HEK293 (cell line): ENCODE measurements at regions not wholly inside any gene's neighbourhood (a gene's known extent, or its start where the extent isn't known, plus 50 kb on each side); places are given as distances from the start of the nearest gene placed in this dataset.

Source experiments
- CTCF ChIA-PET: fragments of 350-600 bp; formaldehyde crosslinking; extraction: SDS; loops from one replicate; lab custom pipeline; 2021; ENCODE audit warnings: antibody characterized with exemption; lab: Yijun Ruan, JAX
- POLR2A ChIA-PET: fragments of 300-600 bp; formaldehyde crosslinking; extraction: SDS; loops from one replicate; lab custom pipeline; 2020; ENCODE audit warnings: antibody characterized with exemption, inconsistent platforms; lab: Yijun Ruan, JAX
- H3K27ac ChIP-seq: fragments of 200-500 bp; sonication (Bioruptor generic); 2 replicates; pipeline ENCODE4 v1.5.1; 2014; ENCODE audit warnings: low read depth, low read length, control low read depth, inconsistent platforms; ENCODE audit errors: extremely low read depth
- H3K36me3 ChIP-seq, 2 experiments: fragments of 200-500 bp in 1 of 2; sonication (Bioruptor generic) in 1 of 2; 1 replicate in 1 of 2; 2 replicates in 1 of 2; pipeline ENCODE4 v1.5.1; 2014 to 2017; ENCODE audit warnings: inconsistent platforms in 2 of 2, low read length in 2 of 2; ENCODE audit not compliant: control insufficient read depth in 2 of 2, insufficient read depth in 1 of 2
- H3K4me1 ChIP-seq: fragments of 200-500 bp; sonication (Bioruptor generic); 2 replicates; pipeline ENCODE4 v1.5.1; 2014; ENCODE audit warnings: mild to moderate bottlenecking, low read length, inconsistent platforms; ENCODE audit not compliant: control insufficient read depth, insufficient read depth
- H3K4me3 ChIP-seq: 2 replicates; pipeline ENCODE4 v1.5.1; 2011; ENCODE audit warnings: low read depth, mild to moderate bottlenecking, control low read depth, low read length, moderate library complexity
- H3K9me3 ChIP-seq: fragments of 200-500 bp; sonication (Bioruptor generic); 2 replicates; pipeline ENCODE4 v1.5.1; 2014; ENCODE audit warnings: low read depth, low read length, inconsistent platforms; ENCODE audit not compliant: control insufficient read depth, insufficient read depth
- GLIS1 ChIP-seq: fragments of 450-650 bp; formaldehyde crosslinking; IDR thresholded peaks from 2 replicates; pipeline ENCODE4 v1.5.1; 2016; ENCODE audit warnings: missing biosample characterization, missing genetic modification characterization
- HOXC10 ChIP-seq: sonication (generic); formaldehyde crosslinking; IDR thresholded peaks from 2 replicates; pipeline ENCODE4 v1.8.1; 2023; ENCODE audit warnings: mild to moderate bottlenecking, missing genetic modification reagents
- KLF1 ChIP-seq: fragments of 450-650 bp; formaldehyde crosslinking; IDR thresholded peaks from 2 replicates; pipeline ENCODE4 v1.5.1; 2016; ENCODE audit warnings: missing biosample characterization, missing genetic modification characterization
- REPIN1 ChIP-seq: fragments of 450-650 bp; formaldehyde crosslinking; IDR thresholded peaks from 2 replicates; pipeline ENCODE4 v1.5.1; 2017; ENCODE audit warnings: missing biosample characterization, missing genetic modification characterization, low read depth
- TCF7L2 ChIP-seq: IDR thresholded peaks from 2 replicates; pipeline ENCODE4 v1.6.1; 2011; ENCODE audit warnings: low read depth, mild to moderate bottlenecking, inconsistent platforms, low read length, moderate library complexity, borderline replicate concordance
- ZBTB20 ChIP-seq: fragments of 450-650 bp; formaldehyde crosslinking; IDR thresholded peaks from 2 replicates; pipeline ENCODE4 v1.5.1; 2016; ENCODE audit warnings: missing biosample characterization, missing genetic modification characterization
- ZNF155 ChIP-seq: fragments of 450-650 bp; formaldehyde crosslinking; IDR thresholded peaks from 2 replicates; pipeline ENCODE4 v1.5.1; 2016; ENCODE audit warnings: missing biosample characterization, missing genetic modification characterization
- ZNF16 ChIP-seq: fragments of 450-650 bp; formaldehyde crosslinking; IDR thresholded peaks from 2 replicates; pipeline ENCODE4 v1.5.1; 2016; ENCODE audit warnings: low read depth, missing biosample characterization, missing genetic modification characterization
- ZNF202 ChIP-seq: fragments of 450-650 bp; formaldehyde crosslinking; IDR thresholded peaks from 2 replicates; pipeline ENCODE4 v1.5.1; 2016; ENCODE audit warnings: missing biosample characterization, missing genetic modification characterization, borderline replicate concordance
- ZNF394 ChIP-seq: fragments of 450-650 bp; formaldehyde crosslinking; IDR thresholded peaks from 2 replicates; pipeline ENCODE4 v1.5.1; 2016; ENCODE audit warnings: missing biosample characterization, missing genetic modification characterization, mild to moderate bottlenecking, moderate library complexity, borderline replicate concordance
- ZNF473 ChIP-seq: fragments of 450-650 bp; formaldehyde crosslinking; IDR thresholded peaks from 2 replicates; pipeline ENCODE4 v1.5.1; 2017; ENCODE audit warnings: missing biosample characterization, missing genetic modification characterization
- ZNF560 ChIP-seq: fragments of 450-650 bp; formaldehyde crosslinking; IDR thresholded peaks from 2 replicates; pipeline ENCODE4 v1.5.1; 2017; ENCODE audit warnings: missing biosample characterization, missing genetic modification characterization, borderline replicate concordance
- ZNF561 ChIP-seq: fragments of 450-650 bp; IDR thresholded peaks from 2 replicates; pipeline ENCODE4 v1.5.1; 2018; ENCODE audit warnings: missing biosample characterization, missing genetic modification characterization, borderline replicate concordance
- ZNF585B ChIP-seq: fragments of 450-650 bp; formaldehyde crosslinking; IDR thresholded peaks from 2 replicates; pipeline ENCODE4 v1.5.1; 2016; ENCODE audit warnings: missing biosample characterization, missing genetic modification characterization
- ZNF791 ChIP-seq: fragments of 450-650 bp; formaldehyde crosslinking; IDR thresholded peaks from 2 replicates; pipeline ENCODE4 v1.5.1; 2016; ENCODE audit warnings: missing biosample characterization, missing genetic modification characterization
- TF ChIP-seq, protein P1 (sequence below): fragments of 450-650 bp; formaldehyde crosslinking; IDR thresholded peaks from 2 replicates; pipeline ENCODE4 v1.5.1; 2017; ENCODE audit warnings: missing biosample characterization, missing genetic modification characterization
- TF ChIP-seq, protein P2 (sequence below): fragments of 450-650 bp; formaldehyde crosslinking; IDR thresholded peaks from 2 replicates; pipeline ENCODE4 v1.5.1; 2016; ENCODE audit warnings: missing biosample characterization, missing genetic modification characterization
- TF ChIP-seq, protein P3 (sequence below): fragments of 450-650 bp; formaldehyde crosslinking; IDR thresholded peaks from 2 replicates; pipeline ENCODE4 v1.5.1; 2016; ENCODE audit warnings: missing biosample characterization, missing genetic modification characterization
- TF ChIP-seq, protein P4 (sequence below): fragments of 450-650 bp; formaldehyde crosslinking; IDR thresholded peaks from 2 replicates; pipeline ENCODE4 v1.5.1; 2017; ENCODE audit warnings: missing biosample characterization, missing genetic modification characterization

DNA sequence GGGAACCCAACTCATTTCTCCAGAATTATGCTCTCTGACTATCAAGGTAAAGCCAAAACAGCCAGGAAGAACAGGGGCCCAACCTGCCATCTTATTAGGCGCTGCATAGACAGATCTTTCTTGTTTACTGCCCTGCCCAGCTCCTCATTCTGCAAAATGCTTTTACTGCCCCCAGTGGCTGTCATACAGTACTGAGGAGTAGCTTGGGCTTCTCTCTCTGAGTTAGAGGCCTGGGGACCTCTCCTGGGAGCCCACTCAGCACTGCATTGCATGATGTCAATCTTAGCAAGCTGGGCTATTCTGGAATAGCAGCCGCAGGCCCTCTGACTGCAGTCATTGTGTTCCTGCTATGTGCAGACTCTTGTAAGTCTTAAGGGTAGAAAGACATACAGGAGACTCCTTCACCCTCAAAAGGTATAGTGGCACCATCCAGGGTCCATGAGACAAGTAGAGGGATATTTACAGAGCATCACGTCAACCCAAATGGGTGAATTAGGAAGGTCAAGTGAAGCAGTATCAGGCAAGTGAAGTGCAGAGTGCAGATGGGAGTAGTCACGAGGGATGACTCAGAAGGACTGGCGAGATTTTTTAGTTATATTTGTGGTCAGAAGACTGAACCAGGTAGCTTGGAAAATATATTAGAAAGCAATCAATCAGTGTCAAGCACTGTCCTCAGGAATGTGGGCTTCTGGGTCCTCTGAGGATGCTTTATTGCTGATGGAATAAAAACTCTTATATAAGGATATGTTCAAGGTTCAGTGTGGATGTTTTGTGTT lies 294.1 kb upstream of the SFRP2 start:
- Histone ChIP-seq H3K9me3 (no peaks in the 10 kb centered on the region), H3K4me3 (no peak overlapping the region), H3K27ac (no peak overlapping the region), H3K36me3 (no peaks in the 10 kb centered on the region), H3K4me1 (no peaks in the 10 kb centered on the region)
- POLR2A ChIA-PET = no interaction called here
- CTCF ChIA-PET = interaction anchor here (0.6 to 1.1 kb wide), 6 partner anchors 12 to 297 kb away, joined by 3 to 4 read pairs (median 3); no protein-coding TSS in a partner anchor
- TF ChIP-seq ZNF16 = no peak
- peak; percentile 53; the same call in 1 of the 2 replicates for TF ChIP-seq ZNF394 (tag by site-specific recombination)

DNA sequence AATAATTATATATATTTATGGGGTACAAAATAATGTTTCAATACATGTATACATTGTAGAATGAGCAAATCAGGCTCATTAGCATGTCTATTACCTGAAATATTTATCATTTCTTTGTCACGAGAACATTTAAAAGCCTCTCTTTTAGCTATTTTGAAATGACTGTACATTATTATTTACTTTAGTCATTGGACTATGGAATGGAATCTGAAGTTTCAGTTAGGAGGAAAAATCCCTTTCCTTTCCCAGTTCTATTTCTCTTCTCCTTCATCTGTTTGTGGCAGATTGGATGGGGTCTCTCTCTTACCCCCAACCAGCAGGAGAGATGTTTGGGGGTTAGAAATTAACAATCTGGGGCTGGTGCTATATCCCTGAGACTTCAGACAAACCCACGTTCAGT lies 292.5 kb upstream of the SFRP2 start:
- TF ChIP-seq ZNF560 (tag by site-specific recombination) = no peak
- TF ChIP-seq, protein P1, sequence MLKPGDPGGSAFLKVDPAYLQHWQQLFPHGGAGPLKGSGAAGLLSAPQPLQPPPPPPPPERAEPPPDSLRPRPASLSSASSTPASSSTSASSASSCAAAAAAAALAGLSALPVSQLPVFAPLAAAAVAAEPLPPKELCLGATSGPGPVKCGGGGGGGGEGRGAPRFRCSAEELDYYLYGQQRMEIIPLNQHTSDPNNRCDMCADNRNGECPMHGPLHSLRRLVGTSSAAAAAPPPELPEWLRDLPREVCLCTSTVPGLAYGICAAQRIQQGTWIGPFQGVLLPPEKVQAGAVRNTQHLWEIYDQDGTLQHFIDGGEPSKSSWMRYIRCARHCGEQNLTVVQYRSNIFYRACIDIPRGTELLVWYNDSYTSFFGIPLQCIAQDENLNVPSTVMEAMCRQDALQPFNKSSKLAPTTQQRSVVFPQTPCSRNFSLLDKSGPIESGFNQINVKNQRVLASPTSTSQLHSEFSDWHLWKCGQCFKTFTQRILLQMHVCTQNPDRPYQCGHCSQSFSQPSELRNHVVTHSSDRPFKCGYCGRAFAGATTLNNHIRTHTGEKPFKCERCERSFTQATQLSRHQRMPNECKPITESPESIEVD (tag by site-specific recombination) = no peak
- CTCF ChIA-PET = no interaction called here
- Histone ChIP-seq H3K4me1 (no peaks in the 10 kb centered on the region), H3K9me3 (no peaks in the 10 kb centered on the region), H3K4me3 (no peak overlapping the region), H3K36me3 (no peaks in the 10 kb centered on the region), H3K27ac (no peak overlapping the region)
- POLR2A ChIA-PET = no interaction called here

DNA sequence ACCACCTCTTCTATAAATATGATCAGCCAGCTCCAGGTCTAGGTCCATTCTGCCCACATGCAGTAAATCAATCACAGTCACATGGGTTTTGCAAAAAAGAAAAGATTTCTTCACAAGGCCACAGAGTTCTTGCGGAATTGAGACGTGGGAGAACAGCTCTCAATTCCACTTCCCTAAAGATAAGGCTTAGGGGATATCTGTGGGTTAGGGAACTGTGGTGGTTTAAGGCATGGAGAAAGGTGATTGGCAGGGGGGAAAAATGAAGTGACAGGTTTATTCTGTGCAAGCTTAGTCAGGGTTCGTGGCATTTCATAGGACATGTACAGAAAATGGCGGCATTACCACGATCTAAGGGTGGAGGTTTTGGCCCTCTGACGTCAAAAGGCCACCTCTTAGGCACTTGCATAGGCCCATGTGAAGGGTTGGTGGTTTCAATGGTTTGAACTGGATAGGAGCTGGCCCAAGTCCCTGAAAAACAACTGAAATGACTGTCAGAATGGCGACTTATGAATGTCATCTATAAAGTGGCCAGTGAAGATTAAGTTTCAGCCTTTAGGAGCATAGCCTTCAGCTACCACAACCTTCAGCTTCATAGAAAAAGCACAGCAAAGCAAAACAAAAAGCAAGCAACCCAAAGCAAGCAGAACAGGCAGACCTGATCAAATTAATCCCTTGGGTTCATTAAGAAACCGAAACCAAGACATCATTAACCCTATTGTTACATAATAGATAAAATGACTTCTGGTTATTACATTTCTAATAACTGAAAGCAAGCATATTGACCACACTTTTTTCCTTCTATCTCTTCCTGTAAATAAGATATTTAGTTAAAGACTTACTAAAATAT lies 289.8 kb upstream of the SFRP2 start:
- Histone ChIP-seq H3K4me3 (no peak overlapping the region), H3K27ac (no peak overlapping the region), H3K4me1 (no peaks in the 10 kb centered on the region), H3K9me3 (no peaks in the 10 kb centered on the region), H3K36me3 (no peaks in the 10 kb centered on the region)
- POLR2A ChIA-PET = no interaction called here
- TF ChIP-seq TCF7L2 (no peak), ZNF585B (tag by site-specific recombination) (no peak), HOXC10 (CRISPR knock-in tag) (no peak), GLIS1 (no peak), ZNF473 (tag by site-specific recombination) (no peak), ZBTB20 (no peak), ZNF561 (tag by site-specific recombination) (no peak), ZNF155 (tag by site-specific recombination) (no peak), ZNF202 (tag by site-specific recombination) (no peak), ZNF791 (tag by site-specific recombination) (no peak), REPIN1 (tag by site-specific recombination) (no peak), KLF1 (no peak)
- TF ChIP-seq, protein P2, sequence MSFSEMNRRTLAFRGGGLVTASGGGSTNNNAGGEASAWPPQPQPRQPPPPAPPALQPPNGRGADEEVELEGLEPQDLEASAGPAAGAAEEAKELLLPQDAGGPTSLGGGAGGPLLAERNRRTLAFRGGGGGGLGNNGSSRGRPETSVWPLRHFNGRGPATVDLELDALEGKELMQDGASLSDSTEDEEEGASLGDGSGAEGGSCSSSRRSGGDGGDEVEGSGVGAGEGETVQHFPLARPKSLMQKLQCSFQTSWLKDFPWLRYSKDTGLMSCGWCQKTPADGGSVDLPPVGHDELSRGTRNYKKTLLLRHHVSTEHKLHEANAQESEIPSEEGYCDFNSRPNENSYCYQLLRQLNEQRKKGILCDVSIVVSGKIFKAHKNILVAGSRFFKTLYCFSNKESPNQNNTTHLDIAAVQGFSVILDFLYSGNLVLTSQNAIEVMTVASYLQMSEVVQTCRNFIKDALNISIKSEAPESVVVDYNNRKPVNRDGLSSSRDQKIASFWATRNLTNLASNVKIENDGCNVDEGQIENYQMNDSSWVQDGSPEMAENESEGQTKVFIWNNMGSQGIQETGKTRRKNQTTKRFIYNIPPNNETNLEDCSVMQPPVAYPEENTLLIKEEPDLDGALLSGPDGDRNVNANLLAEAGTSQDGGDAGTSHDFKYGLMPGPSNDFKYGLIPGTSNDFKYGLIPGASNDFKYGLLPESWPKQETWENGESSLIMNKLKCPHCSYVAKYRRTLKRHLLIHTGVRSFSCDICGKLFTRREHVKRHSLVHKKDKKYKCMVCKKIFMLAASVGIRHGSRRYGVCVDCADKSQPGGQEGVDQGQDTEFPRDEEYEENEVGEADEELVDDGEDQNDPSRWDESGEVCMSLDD (tag by site-specific recombination) = no peak
- TF ChIP-seq, protein P3, sequence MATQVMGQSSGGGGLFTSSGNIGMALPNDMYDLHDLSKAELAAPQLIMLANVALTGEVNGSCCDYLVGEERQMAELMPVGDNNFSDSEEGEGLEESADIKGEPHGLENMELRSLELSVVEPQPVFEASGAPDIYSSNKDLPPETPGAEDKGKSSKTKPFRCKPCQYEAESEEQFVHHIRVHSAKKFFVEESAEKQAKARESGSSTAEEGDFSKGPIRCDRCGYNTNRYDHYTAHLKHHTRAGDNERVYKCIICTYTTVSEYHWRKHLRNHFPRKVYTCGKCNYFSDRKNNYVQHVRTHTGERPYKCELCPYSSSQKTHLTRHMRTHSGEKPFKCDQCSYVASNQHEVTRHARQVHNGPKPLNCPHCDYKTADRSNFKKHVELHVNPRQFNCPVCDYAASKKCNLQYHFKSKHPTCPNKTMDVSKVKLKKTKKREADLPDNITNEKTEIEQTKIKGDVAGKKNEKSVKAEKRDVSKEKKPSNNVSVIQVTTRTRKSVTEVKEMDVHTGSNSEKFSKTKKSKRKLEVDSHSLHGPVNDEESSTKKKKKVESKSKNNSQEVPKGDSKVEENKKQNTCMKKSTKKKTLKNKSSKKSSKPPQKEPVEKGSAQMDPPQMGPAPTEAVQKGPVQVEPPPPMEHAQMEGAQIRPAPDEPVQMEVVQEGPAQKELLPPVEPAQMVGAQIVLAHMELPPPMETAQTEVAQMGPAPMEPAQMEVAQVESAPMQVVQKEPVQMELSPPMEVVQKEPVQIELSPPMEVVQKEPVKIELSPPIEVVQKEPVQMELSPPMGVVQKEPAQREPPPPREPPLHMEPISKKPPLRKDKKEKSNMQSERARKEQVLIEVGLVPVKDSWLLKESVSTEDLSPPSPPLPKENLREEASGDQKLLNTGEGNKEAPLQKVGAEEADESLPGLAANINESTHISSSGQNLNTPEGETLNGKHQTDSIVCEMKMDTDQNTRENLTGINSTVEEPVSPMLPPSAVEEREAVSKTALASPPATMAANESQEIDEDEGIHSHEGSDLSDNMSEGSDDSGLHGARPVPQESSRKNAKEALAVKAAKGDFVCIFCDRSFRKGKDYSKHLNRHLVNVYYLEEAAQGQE (tag by site-specific recombination) = no peak
- TF ChIP-seq, protein P4, sequence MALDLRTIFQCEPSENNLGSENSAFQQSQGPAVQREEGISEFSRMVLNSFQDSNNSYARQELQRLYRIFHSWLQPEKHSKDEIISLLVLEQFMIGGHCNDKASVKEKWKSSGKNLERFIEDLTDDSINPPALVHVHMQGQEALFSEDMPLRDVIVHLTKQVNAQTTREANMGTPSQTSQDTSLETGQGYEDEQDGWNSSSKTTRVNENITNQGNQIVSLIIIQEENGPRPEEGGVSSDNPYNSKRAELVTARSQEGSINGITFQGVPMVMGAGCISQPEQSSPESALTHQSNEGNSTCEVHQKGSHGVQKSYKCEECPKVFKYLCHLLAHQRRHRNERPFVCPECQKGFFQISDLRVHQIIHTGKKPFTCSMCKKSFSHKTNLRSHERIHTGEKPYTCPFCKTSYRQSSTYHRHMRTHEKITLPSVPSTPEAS = no peak
- CTCF ChIA-PET = interaction anchor here (0.6 kb wide), 1 partner anchor 12 kb away, joined by 3 read pairs; no protein-coding TSS in a partner anchor
